ENCODE measurements at regions not wholly inside any gene's neighbourhood (a gene's known extent, or its start where the extent isn't known, plus 50 kb on each side); places are given as distances from the start of the nearest gene placed in this dataset.

DNA sequence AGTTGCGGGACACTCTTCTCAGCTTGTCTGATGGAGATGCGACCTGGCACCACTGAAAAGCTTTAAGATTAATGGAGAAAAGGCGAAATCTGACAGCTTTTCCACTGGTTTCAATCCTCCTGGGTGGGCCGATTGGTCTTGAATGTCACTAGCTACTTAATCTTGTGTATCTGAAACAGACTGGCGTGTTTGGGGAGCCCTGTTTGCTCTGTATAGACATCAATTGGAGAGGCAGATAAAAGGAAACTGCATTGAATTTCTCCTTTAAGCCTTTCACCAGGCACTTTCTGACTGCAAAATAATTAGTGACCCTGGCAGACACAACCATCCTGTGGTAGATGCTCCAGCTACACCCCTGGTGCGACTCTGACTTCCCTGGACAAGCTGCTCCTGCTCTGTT lies 224.2 kb downstream of the NDUFS4 start:
- Histone ChIP-seq H3K4me3 (ENCODE audit: low read depth, low read length, poor library complexity, severe bottlenecking) (no peak overlapping the region), H3K4me1 (ENCODE audit: insufficient read depth, low read length, poor library complexity, severe bottlenecking) (peaks cover 16% of the 10 kb centered on the region), H3K27ac (ENCODE audit: low read depth, low read length, poor library complexity, severe bottlenecking) (no peak overlapping the region), H3K36me3 (ENCODE audit: insufficient read depth, low read length, poor library complexity, severe bottlenecking) (no peaks in the 10 kb centered on the region), H3K9me3 (ENCODE audit: low read depth, low read length, poor library complexity, severe bottlenecking) (no peaks in the 10 kb centered on the region), H3K27me3 (replicated peaks; ENCODE audit: insufficient read depth, low read depth, low read length, poor library complexity) (no peaks in the 10 kb centered on the region)
- CTCF ChIA-PET = interaction anchor here (0.5 to 0.6 kb wide), 2 partner anchors 306 to 312 kb away, joined by 3 to 6 read pairs; no protein-coding TSS in a partner anchor
- no peak for DNase-seq (ENCODE audit: low spot score)
- TF ChIP-seq, protein P1, sequence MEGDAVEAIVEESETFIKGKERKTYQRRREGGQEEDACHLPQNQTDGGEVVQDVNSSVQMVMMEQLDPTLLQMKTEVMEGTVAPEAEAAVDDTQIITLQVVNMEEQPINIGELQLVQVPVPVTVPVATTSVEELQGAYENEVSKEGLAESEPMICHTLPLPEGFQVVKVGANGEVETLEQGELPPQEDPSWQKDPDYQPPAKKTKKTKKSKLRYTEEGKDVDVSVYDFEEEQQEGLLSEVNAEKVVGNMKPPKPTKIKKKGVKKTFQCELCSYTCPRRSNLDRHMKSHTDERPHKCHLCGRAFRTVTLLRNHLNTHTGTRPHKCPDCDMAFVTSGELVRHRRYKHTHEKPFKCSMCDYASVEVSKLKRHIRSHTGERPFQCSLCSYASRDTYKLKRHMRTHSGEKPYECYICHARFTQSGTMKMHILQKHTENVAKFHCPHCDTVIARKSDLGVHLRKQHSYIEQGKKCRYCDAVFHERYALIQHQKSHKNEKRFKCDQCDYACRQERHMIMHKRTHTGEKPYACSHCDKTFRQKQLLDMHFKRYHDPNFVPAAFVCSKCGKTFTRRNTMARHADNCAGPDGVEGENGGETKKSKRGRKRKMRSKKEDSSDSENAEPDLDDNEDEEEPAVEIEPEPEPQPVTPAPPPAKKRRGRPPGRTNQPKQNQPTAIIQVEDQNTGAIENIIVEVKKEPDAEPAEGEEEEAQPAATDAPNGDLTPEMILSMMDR (conservative IDR thresholded peaks at IDR 0.05; ENCODE audit: low read depth, low read length) = no peak
- TF ChIP-seq EZH2 (IDR thresholded peaks at IDR 0.05; ENCODE audit: borderline replicate concordance, low read depth, low read length, poor library complexity, severe bottlenecking) = no peak
- POLR2A ChIA-PET (ENCODE audit: low non-redundant PET) = no interaction called here
- intact Hi-C loops (cut with micrococcal nuclease; ENCODE audit: unreplicated experiment) = no loop called here
- BruUV-seq (replicated peaks) = no TSS peak

- TF ChIP-seq, protein P1 (conservative IDR thresholded peaks at IDR 0.05; ENCODE audit: low read depth, low read length) = no peak
- TF ChIP-seq EZH2 (IDR thresholded peaks at IDR 0.05; ENCODE audit: borderline replicate concordance, low read depth, low read length, poor library complexity, severe bottlenecking) = no peak
- ChIA-PET POLR2A (ENCODE audit: low non-redundant PET) (no interaction called here), CTCF (no interaction called here)
- no peaks in the 10 kb centered on the region for H3K9me3 ChIP-seq (ENCODE audit: low read depth, low read length, poor library complexity, severe bottlenecking)
- H3K4me1 ChIP-seq (ENCODE audit: insufficient read depth, low read length, poor library complexity, severe bottlenecking) = peaks cover 16% of the 10 kb centered on the region
- intact Hi-C loops (cut with micrococcal nuclease; ENCODE audit: unreplicated experiment) = no loop called here
- H3K27ac ChIP-seq (ENCODE audit: low read depth, low read length, poor library complexity, severe bottlenecking) = no peak overlapping the region
- no TSS peak for BruUV-seq (replicated peaks)
- no peaks in the 10 kb centered on the region for H3K36me3 ChIP-seq (ENCODE audit: insufficient read depth, low read length, poor library complexity, severe bottlenecking)
- H3K27me3 ChIP-seq (replicated peaks; ENCODE audit: insufficient read depth, low read depth, low read length, poor library complexity) = no peaks in the 10 kb centered on the region
- H3K4me3 ChIP-seq (ENCODE audit: low read depth, low read length, poor library complexity, severe bottlenecking) = no peak overlapping the region
- DNase-seq (ENCODE audit: low spot score) = peak; percentile 43
Observed at GRCh38 chr5:53785924-53786323, 225.5 kb downstream of the NDUFS4 start.

DNA sequence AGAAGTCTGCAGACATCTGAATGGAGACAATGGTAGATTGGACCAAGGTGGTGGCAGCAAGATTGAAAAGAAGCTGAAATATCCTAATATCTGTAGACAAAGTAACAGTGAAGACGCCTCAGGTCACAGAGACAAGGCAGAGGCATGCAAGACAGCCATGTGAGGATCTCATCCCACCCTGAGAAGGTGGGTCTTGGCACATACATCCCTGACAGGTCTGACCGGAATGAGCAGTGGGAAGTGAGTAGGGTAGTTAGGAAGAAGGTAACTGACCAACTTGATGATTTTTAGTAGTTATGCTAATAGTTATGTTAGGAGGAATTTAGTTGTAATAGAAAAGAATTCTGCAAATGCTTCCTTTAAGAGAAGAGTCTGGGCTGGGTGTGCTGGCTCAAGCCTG lies 229.6 kb downstream of the NDUFS4 start:
- CTCF ChIA-PET = no interaction called here

More for the DNA sequence above, 229.6 kb downstream of the NDUFS4 start:
- H3K4me3 ChIP-seq (ENCODE audit: low read depth, low read length, poor library complexity, severe bottlenecking) = no peak overlapping the region
- intact Hi-C loops (cut with micrococcal nuclease; ENCODE audit: unreplicated experiment) = no loop called here
- TF ChIP-seq, protein P1 (conservative IDR thresholded peaks at IDR 0.05; ENCODE audit: low read depth, low read length) = no peak
- no peaks in the 10 kb centered on the region for H3K27me3 ChIP-seq (replicated peaks; ENCODE audit: insufficient read depth, low read depth, low read length, poor library complexity)
- POLR2A ChIA-PET (ENCODE audit: low non-redundant PET) = no interaction called here
- BruUV-seq (replicated peaks) = no TSS peak
- H3K36me3 ChIP-seq (ENCODE audit: insufficient read depth, low read length, poor library complexity, severe bottlenecking) = no peaks in the 10 kb centered on the region
- H3K9me3 ChIP-seq (ENCODE audit: low read depth, low read length, poor library complexity, severe bottlenecking) = no peaks in the 10 kb centered on the region
- H3K27ac ChIP-seq (ENCODE audit: low read depth, low read length, poor library complexity, severe bottlenecking) = no peak overlapping the region
- H3K4me1 ChIP-seq (ENCODE audit: insufficient read depth, low read length, poor library complexity, severe bottlenecking) = peaks cover 16% of the 10 kb centered on the region
- no peak for DNase-seq (ENCODE audit: low spot score)
